ENCODE measurements at regions not wholly inside any gene's neighbourhood (a gene's known extent, or its start where the extent isn't known, plus 50 kb on each side); places are given as distances from the start of the nearest gene placed in this dataset.

DNA sequence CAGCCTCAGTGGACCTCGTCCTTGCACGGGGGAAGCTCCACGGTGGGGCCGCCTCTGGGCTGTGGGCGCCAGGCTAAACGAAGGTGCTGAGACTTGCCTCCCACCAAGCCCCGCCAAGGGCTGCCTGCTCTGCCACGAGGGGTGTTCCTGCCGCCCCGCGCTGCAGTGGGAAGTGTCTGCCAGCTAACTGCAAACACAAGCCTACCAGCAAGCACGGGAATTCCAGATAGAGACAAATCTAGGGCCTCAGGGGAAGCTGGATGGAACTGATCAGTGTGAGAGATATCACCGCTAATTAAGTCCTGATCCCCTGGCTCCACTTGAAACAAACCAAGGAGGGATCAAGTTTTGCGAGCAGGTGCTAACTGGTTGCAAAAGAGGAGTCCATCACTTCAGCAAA, 181.6 kb upstream of the LEF1 start (continued):
- TF ChIP-seq, protein P1, sequence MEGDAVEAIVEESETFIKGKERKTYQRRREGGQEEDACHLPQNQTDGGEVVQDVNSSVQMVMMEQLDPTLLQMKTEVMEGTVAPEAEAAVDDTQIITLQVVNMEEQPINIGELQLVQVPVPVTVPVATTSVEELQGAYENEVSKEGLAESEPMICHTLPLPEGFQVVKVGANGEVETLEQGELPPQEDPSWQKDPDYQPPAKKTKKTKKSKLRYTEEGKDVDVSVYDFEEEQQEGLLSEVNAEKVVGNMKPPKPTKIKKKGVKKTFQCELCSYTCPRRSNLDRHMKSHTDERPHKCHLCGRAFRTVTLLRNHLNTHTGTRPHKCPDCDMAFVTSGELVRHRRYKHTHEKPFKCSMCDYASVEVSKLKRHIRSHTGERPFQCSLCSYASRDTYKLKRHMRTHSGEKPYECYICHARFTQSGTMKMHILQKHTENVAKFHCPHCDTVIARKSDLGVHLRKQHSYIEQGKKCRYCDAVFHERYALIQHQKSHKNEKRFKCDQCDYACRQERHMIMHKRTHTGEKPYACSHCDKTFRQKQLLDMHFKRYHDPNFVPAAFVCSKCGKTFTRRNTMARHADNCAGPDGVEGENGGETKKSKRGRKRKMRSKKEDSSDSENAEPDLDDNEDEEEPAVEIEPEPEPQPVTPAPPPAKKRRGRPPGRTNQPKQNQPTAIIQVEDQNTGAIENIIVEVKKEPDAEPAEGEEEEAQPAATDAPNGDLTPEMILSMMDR (IDR thresholded peaks at IDR 0.05) = no peak
- TF ChIP-seq, protein P2, sequence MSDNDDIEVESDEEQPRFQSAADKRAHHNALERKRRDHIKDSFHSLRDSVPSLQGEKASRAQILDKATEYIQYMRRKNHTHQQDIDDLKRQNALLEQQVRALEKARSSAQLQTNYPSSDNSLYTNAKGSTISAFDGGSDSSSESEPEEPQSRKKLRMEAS (IDR thresholded peaks at IDR 0.05; ENCODE audit: low read depth) = no peak
- TF ChIP-seq YY1 (IDR thresholded peaks at IDR 0.05; ENCODE audit: low read depth) (no peak), RAD21 (IDR thresholded peaks at IDR 0.05; ENCODE audit: low read length) (peak; percentile 18; the same call in 1 of the 2 replicates), NRF1 (IDR thresholded peaks at IDR 0.05; ENCODE audit: low read depth, low read length) (no peak), FOXM1 (IDR thresholded peaks at IDR 0.05; ENCODE audit: low read depth) (no peak), EP300 (IDR thresholded peaks at IDR 0.05; ENCODE audit: borderline replicate concordance in 1 of 2, low read depth in 1 of 2, low read length in 1 of 2) (peak in 1 of 2 experiments; percentile 76; a peak in 2 of 4 replicates)
- TF ChIP-seq, protein P3, sequence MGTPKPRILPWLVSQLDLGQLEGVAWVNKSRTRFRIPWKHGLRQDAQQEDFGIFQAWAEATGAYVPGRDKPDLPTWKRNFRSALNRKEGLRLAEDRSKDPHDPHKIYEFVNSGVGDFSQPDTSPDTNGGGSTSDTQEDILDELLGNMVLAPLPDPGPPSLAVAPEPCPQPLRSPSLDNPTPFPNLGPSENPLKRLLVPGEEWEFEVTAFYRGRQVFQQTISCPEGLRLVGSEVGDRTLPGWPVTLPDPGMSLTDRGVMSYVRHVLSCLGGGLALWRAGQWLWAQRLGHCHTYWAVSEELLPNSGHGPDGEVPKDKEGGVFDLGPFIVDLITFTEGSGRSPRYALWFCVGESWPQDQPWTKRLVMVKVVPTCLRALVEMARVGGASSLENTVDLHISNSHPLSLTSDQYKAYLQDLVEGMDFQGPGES (IDR thresholded peaks at IDR 0.05; ENCODE audit: low read depth, low read length) = no peak

DNA sequence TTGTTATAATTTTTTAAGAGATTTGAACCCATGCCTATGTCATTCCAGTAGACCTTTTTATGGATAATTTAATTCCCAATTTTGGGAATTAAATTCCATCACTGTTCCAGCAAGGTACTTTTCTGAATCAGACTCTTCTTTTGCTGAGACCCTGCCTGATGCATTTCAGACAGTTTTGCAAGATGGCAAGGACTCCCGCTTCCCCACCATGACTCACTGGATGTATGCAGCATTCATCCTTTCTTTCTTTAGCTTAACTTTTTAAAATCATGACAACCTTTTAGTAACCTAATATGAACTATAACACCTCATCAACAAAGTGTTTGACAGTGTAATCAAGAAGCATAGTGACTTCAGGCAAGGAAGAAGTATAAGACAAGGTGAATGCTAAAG, 178.1 kb upstream of the LEF1 start:
- POLR2A ChIA-PET = no interaction called here
- Histone ChIP-seq H3K27me3 (ENCODE audit: insufficient read depth) (no peaks in the 10 kb centered on the region), H3F3A (replicated peaks; ENCODE audit: insufficient read depth) (no peaks in the 10 kb centered on the region), H3K27ac (ENCODE audit: low read depth in 2 of 2, low read length in 1 of 2) (no peak overlapping the region), H3K4me2 (no peak overlapping the region), H3K4me3 (ENCODE audit: low read depth in 2 of 2, low read length in 1 of 2) (no peak overlapping the region), H3K4me1 (ENCODE audit: control insufficient read depth in 1 of 2, insufficient read depth in 2 of 2, low read depth in 1 of 2, low read length in 1 of 2) (peaks cover 0 to 13% of the 10 kb centered on the region in 2 experiments; a peak in 2 of 4 replicates), H3K9ac (no peak overlapping the region), H3K79me2 (ENCODE audit: insufficient read depth) (no peaks in the 10 kb centered on the region), H3K36me3 (replicated peaks in 1 of 2; ENCODE audit: control insufficient read depth in 1 of 2, insufficient read depth in 2 of 2, low read length in 1 of 2) (no peaks in the 10 kb centered on the region), H4K20me1 (ENCODE audit: insufficient read depth) (no peaks in the 10 kb centered on the region), H3K9me3 (no peaks in the 10 kb centered on the region), H2AFZ (ENCODE audit: low read depth) (no peak overlapping the region), H3K9me2 (no peaks in the 10 kb centered on the region)
- TF ChIP-seq FOSL2 (IDR thresholded peaks at IDR 0.05; ENCODE audit: borderline replicate concordance, low read depth) (no peak), RCOR1 (IDR thresholded peaks at IDR 0.05; ENCODE audit: low read length) (no peak), ELF1 (IDR thresholded peaks at IDR 0.05) (no peak), GATA2 (CRISPR knock-in tag; IDR thresholded peaks at IDR 0.05) (no peak), MEF2A (IDR thresholded peaks at IDR 0.05; ENCODE audit: borderline replicate concordance, low read depth) (no peak)
- TF ChIP-seq, protein P4, sequence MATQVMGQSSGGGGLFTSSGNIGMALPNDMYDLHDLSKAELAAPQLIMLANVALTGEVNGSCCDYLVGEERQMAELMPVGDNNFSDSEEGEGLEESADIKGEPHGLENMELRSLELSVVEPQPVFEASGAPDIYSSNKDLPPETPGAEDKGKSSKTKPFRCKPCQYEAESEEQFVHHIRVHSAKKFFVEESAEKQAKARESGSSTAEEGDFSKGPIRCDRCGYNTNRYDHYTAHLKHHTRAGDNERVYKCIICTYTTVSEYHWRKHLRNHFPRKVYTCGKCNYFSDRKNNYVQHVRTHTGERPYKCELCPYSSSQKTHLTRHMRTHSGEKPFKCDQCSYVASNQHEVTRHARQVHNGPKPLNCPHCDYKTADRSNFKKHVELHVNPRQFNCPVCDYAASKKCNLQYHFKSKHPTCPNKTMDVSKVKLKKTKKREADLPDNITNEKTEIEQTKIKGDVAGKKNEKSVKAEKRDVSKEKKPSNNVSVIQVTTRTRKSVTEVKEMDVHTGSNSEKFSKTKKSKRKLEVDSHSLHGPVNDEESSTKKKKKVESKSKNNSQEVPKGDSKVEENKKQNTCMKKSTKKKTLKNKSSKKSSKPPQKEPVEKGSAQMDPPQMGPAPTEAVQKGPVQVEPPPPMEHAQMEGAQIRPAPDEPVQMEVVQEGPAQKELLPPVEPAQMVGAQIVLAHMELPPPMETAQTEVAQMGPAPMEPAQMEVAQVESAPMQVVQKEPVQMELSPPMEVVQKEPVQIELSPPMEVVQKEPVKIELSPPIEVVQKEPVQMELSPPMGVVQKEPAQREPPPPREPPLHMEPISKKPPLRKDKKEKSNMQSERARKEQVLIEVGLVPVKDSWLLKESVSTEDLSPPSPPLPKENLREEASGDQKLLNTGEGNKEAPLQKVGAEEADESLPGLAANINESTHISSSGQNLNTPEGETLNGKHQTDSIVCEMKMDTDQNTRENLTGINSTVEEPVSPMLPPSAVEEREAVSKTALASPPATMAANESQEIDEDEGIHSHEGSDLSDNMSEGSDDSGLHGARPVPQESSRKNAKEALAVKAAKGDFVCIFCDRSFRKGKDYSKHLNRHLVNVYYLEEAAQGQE (IDR thresholded peaks at IDR 0.05; ENCODE audit: low read depth, low read length) = no peak
- CTCF ChIA-PET = no interaction called here
- WGBS (ENCODE audit: low lambda C conversion rate) = 50% methylated on average over 1 of the region's 1 CpG
- DNase-seq = no peak
